Stimulated activated CD4-positive, alpha-beta T cell treated with anti-CD3 and anti-CD28 coated beads, Interleukin-15, amount 100 ng/mL, for 48 hours (primary cell): ENCODE measurements at regions not wholly inside any gene's neighbourhood (a gene's known extent, or its start where the extent isn't known, plus 50 kb on each side); places are given as distances from the start of the nearest gene placed in this dataset.
"Not testable (repeated sequence)": the region's sequence is repeated elsewhere in the genome, so short reads cannot be mapped to it uniquely, and the experiment has no call there.

Source experiments
- DNase-seq, 2 donors: peaks; one replicate each; pipeline ENCODE4 v3.0.0-alpha.2; 2020; ENCODE audit warnings: low read depth in 2 of 2

DNA sequence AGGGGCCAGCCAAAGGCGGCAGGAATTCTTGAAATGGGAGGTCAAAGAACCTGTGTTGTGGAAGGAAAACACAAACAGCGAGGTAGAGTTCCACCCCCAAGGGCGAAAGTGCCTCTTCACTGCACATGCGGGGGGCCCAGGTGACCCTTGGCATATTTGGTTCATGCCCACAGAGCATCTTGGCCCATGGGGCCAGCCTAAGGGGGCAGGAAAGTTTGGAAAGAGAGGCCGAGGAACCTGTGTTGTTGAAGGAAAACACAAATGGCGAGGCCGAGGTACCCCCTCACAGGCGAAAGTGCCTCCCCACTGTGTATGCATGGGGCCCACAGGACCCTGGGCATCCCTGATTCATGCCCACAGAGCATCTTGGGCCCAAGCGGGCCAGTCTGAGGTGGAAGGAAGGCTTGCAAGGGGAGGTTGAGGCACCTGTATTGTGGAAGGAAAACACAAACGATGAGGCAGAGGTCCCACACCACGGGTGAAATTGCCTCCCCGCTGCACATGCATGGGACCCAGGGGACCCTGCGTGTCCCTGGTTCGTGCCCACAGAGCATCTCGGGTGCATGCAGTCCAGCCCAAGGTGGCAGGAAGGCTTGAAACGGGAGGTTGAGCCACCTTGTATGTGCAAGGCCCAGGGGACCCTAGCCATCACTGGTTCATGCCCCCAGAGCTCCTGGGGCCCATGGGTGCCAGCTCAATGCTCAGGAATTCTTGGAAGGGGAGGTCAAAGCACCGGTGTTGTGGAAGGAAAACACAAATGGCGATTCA is 384.1 kb downstream of the ALG10 start:
- DNase-seq: no peak

DNA sequence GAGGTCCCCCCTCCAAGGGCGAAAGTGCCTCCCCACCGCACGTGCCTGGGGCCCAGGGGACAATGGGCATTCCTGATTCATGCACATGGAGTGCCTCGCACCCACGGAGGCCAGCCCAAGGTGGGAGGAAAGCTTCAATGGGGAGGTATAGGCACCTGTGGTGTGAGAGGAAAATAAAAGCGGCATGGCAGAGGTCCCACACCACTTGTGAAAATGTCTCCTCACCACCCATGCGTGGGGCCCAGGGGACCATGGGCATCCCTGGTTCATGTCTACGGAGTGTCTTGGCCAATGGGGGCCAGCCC is 384.7 kb downstream of the ALG10 start:
- no peak for DNase-seq

DNA sequence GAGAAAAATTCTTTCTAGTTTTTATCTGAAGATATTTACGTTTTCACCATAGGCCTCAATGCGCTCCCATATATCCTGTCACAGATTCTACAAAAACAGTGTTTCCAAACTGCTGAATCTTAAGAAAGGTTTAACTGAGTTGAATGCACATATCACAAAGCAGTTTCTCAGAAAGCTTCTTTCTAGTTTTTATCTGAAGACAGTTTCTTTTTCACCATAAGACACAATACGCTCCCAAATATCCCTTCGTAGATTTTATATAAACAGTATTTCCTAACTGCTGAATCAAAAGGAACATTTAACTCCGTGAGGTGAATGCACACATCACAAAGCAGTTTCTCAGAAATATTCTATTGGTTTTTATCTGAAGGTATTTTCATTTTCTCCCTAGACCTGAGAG is 385.5 kb downstream of the ALG10 start:
- no peak for DNase-seq

DNA sequence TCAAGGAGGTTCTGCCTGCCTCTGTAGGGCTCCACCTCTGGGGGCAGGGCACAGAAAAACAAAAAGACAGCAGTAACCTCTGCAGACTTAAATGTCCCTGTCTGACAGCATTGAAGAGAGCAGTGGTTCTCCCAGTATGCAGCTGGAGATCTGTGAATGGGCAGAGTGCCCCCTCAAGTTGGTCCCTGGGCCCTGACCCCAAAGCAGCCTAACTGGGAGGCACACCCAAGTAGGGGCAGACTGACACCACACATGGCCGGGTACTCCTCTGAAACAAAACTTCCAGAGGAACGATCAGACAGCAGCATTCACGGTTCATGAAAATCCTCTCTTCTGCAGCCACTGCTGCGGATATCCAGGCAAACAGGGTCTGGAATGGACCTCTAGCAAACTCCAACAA is 409.2 kb downstream of the ALG10 start:
- DNase-seq: not testable (repeated sequence)
